Endodermal cell (in vitro differentiated cells): ENCODE measurements at regions not wholly inside any gene's neighbourhood (a gene's known extent, or its start where the extent isn't known, plus 50 kb on each side); places are given as distances from the start of the nearest gene placed in this dataset.

Source experiments
- DNase-seq: peaks from one replicate; pipeline ENCODE4 v3.0.0-alpha.2; 2017
- H3K27ac ChIP-seq: 2 replicates; pipeline ENCODE4 v1.5.1; 2013; ENCODE audit warnings: mild to moderate bottlenecking, low read depth, low read length, moderate library complexity
- H3K27me3 ChIP-seq: 2 replicates; pipeline ENCODE4 v1.6.1; 2013; ENCODE audit warnings: mild to moderate bottlenecking, low read length, moderate library complexity; ENCODE audit not compliant: insufficient read depth, control insufficient read depth, poor library complexity, severe bottlenecking
- H3K36me3 ChIP-seq: 2 replicates; pipeline ENCODE4 v1.7.0; 2013; ENCODE audit warnings: mild to moderate bottlenecking, low read length, moderate library complexity; ENCODE audit not compliant: control insufficient read depth, insufficient read depth
- H3K4me1 ChIP-seq: one replicate; pipeline ENCODE4 v1.7.0; 2013; ENCODE audit warnings: low read length; ENCODE audit not compliant: control insufficient read depth, insufficient read depth
- H3K4me3 ChIP-seq: 2 replicates; pipeline ENCODE4 v1.5.1; 2013; ENCODE audit warnings: mild to moderate bottlenecking, low read length, moderate library complexity
- H3K9ac ChIP-seq: 2 replicates; pipeline ENCODE4 v1.6.1; 2013; ENCODE audit warnings: mild to moderate bottlenecking, low read length, moderate library complexity; ENCODE audit not compliant: poor library complexity, severe bottlenecking; ENCODE audit errors: extremely low read depth
- H3K9me3 ChIP-seq: 2 replicates; pipeline ENCODE4 v1.6.1; 2013; ENCODE audit warnings: mild to moderate bottlenecking, low read length, moderate library complexity; ENCODE audit not compliant: control insufficient read depth
- H3K27ac Mint-ChIP-seq: 2 replicates; pipeline ENCODE4 v1.8.0; 2020; ENCODE audit warnings: mixed read lengths
- H3K27me3 Mint-ChIP-seq: 2 replicates; pipeline ENCODE4 v1.8.0; 2021; ENCODE audit warnings: mild to moderate bottlenecking, mixed read lengths; ENCODE audit not compliant: insufficient read depth
- H3K36me3 Mint-ChIP-seq: 2 replicates; pipeline ENCODE4 v1.8.0; 2020; ENCODE audit warnings: low read depth, mixed read lengths
- H3K4me1 Mint-ChIP-seq: 2 replicates; pipeline ENCODE4 v1.8.0; 2020; ENCODE audit warnings: mixed read lengths
- H3K4me3 Mint-ChIP-seq: 2 replicates; pipeline ENCODE4 v1.8.0; 2020; ENCODE audit warnings: mild to moderate bottlenecking, moderate library complexity, mixed read lengths
- H3K9me3 Mint-ChIP-seq: 2 replicates; pipeline ENCODE4 v1.8.0; 2020; ENCODE audit warnings: mild to moderate bottlenecking, mixed read lengths
- CTCF ChIP-seq: fragments of 200-600 bp; sonication (generic); conservative IDR thresholded peaks from 2 replicates; pipeline ENCODE4 v1.5.0; 2021; ENCODE audit warnings: antibody characterized with exemption, mild to moderate bottlenecking
- WGBS, 2 experiments: methylation state at CpG; one replicate each; pipeline versions ENCODE4 v1.1.5 to v1.1.7; 2013; ENCODE audit warnings: missing lambda C conversion rate in 2 of 2, mixed read lengths in 1 of 2; ENCODE audit not compliant: insufficient coverage in 1 of 2, insufficient read length in 1 of 2; 5-methylcytosine and 5-hydroxymethylcytosine counted together

GRCh38 chr2:219944866-219945265 is 317.4 kb downstream of the SLC4A3 start:
- Histone ChIP-seq H3K27me3 (no peaks in the 10 kb centered on the region), H3K27ac (no peak overlapping the region), H3K36me3 (no peaks in the 10 kb centered on the region), H3K9ac (no peak overlapping the region), H3K4me3 (no peak overlapping the region), H3K4me1 (no peaks in the 10 kb centered on the region), H3K9me3 (no peaks in the 10 kb centered on the region)
- 96 to 100% methylated on average over 3 to 4 of the region's 4 CpGs for WGBS, 2 experiments
- Mint-ChIP-seq H3K4me3 (no peak overlapping the region), H3K27me3 (peaks cover 2% of the 10 kb centered on the region), H3K4me1 (no peaks in the 10 kb centered on the region), H3K36me3 (no peaks in the 10 kb centered on the region), H3K27ac (no peak overlapping the region), H3K9me3 (no peaks in the 10 kb centered on the region)
- no peak for TF ChIP-seq CTCF
- DNase-seq = no peak

GRCh38 chr2:219946021-219946420 is 318.6 kb downstream of the SLC4A3 start:
- Histone ChIP-seq H3K4me3 (no peak overlapping the region), H3K36me3 (no peaks in the 10 kb centered on the region), H3K27ac (no peak overlapping the region), H3K4me1 (no peaks in the 10 kb centered on the region), H3K9me3 (no peaks in the 10 kb centered on the region), H3K27me3 (no peaks in the 10 kb centered on the region), H3K9ac (no peak overlapping the region)
- WGBS, 2 experiments = 71% methylated on average over 1 of the region's 1 CpG; no CpG with 5 or more reads in 1 of the 2 experiments
- Mint-ChIP-seq H3K4me1 (no peaks in the 10 kb centered on the region), H3K36me3 (no peaks in the 10 kb centered on the region), H3K4me3 (no peak overlapping the region), H3K9me3 (no peaks in the 10 kb centered on the region), H3K27ac (no peak overlapping the region), H3K27me3 (no peaks in the 10 kb centered on the region)
- no peak for DNase-seq
- TF ChIP-seq CTCF = no peak

GRCh38 chr2:219946529-219946928 is 319.1 kb downstream of the SLC4A3 start:
- TF ChIP-seq CTCF = peak; percentile 28
- Mint-ChIP-seq H3K4me3 (no peak overlapping the region), H3K27me3 (no peaks in the 10 kb centered on the region), H3K27ac (no peak overlapping the region), H3K36me3 (no peaks in the 10 kb centered on the region), H3K4me1 (no peaks in the 10 kb centered on the region), H3K9me3 (no peaks in the 10 kb centered on the region)
- Histone ChIP-seq H3K27ac (no peak overlapping the region), H3K27me3 (no peaks in the 10 kb centered on the region), H3K9me3 (no peaks in the 10 kb centered on the region), H3K4me1 (no peaks in the 10 kb centered on the region), H3K36me3 (no peaks in the 10 kb centered on the region), H3K4me3 (no peak overlapping the region), H3K9ac (no peak overlapping the region)
- no peak for DNase-seq
